Coronary artery (tissue), 2 donors: ENCODE measurements at regions not wholly inside any gene's neighbourhood (a gene's known extent, or its start where the extent isn't known, plus 50 kb on each side); places are given as distances from the start of the nearest gene placed in this dataset.

ENCODE experiments used
- DNase-seq: peaks from one replicate; pipeline ENCODE4 v3.0.0-alpha.2; 2017; ENCODE audit warnings: low spot score
- H3K27ac ChIP-seq, 2 donors: fragments of 200-600 bp; sonication (generic); one replicate each; pipeline ENCODE4 v1.5.1; 2016 to 2019
- H3K4me3 ChIP-seq: fragments of 200-600 bp; sonication (generic); 2 replicates; pipeline ENCODE4 v1.5.1; 2016; ENCODE audit warnings: mild to moderate bottlenecking, moderate library complexity
- CTCF ChIP-seq: fragments of 200-600 bp; sonication (generic); IDR thresholded peaks from one replicate; pipeline ENCODE4 v1.5.1; 2019; ENCODE audit warnings: antibody characterized with exemption

- Histone ChIP-seq H3K27ac (no peak overlapping the region), H3K4me3 (no peak overlapping the region)
- no peak for DNase-seq
- TF ChIP-seq CTCF = no peak
Measured at GRCh38 chr9:80842389-80842788, 847.0 kb downstream of the TLE1 start.

- no peak for TF ChIP-seq CTCF
- H3K4me3 ChIP-seq = no peak overlapping the region
Measured at GRCh38 chr9:80841888-80842287, 847.5 kb downstream of the TLE1 start.

GRCh38 chr9:80839821-80840675, 849.3 kb downstream of the TLE1 start:
- no peak overlapping the region for H3K27ac ChIP-seq
- no peak overlapping the region for H3K4me3 ChIP-seq
- no peak for TF ChIP-seq CTCF
- no peak for DNase-seq

More at GRCh38 chr9:80841888-80842287, 847.5 kb downstream of the TLE1 start:
- DNase-seq = no peak
- H3K27ac ChIP-seq = no peak overlapping the region

- H3K27ac ChIP-seq = no peak overlapping the region
- TF ChIP-seq CTCF = no peak
- DNase-seq = no peak
Measured at GRCh38 chr9:80836013-80836412, 853.3 kb downstream of the TLE1 start.

GRCh38 chr9:80831751-80832150, 857.6 kb downstream of the TLE1 start:
- no peak for DNase-seq
- H3K27ac ChIP-seq = no peak overlapping the region
- TF ChIP-seq CTCF = no peak
- no peak overlapping the region for H3K4me3 ChIP-seq

More at GRCh38 chr9:80836013-80836412, 853.3 kb downstream of the TLE1 start:
- H3K4me3 ChIP-seq = no peak overlapping the region

GRCh38 chr9:80811656-80812055, 877.7 kb downstream of the TLE1 start:
- DNase-seq = no peak
- TF ChIP-seq CTCF = no peak
- Histone ChIP-seq H3K4me3 (no peak overlapping the region), H3K27ac (no peak overlapping the region)

- no peak for TF ChIP-seq CTCF
- H3K27ac ChIP-seq = no peak overlapping the region
- no peak for DNase-seq
Measured at GRCh38 chr9:80811003-80811402, 878.3 kb downstream of the TLE1 start.

More at GRCh38 chr9:80811003-80811402, 878.3 kb downstream of the TLE1 start:
- H3K4me3 ChIP-seq = no peak overlapping the region
